GM12872 (cell line): ENCODE measurements at regions not wholly inside any gene's neighbourhood (a gene's known extent, or its start where the extent isn't known, plus 50 kb on each side); places are given as distances from the start of the nearest gene placed in this dataset.

Experiments used
- CTCF ChIP-seq: IDR thresholded peaks from 3 replicates; pipeline ENCODE4 v1.5.1; 2011; ENCODE audit warnings: low read depth, mild to moderate bottlenecking, low read length, moderate library complexity; ENCODE audit not compliant: insufficient read depth

GRCh38 chr14:65892315-65892714 lies 479.8 kb downstream of the FUT8 start:
- TF ChIP-seq CTCF, result no peak

- TF ChIP-seq CTCF, result no peak
Observed at GRCh38 chr14:65900164-65900563, 487.6 kb downstream of the FUT8 start.

GRCh38 chr14:65901595-65901994 lies 489.1 kb downstream of the FUT8 start:
- TF ChIP-seq CTCF, result no peak

GRCh38 chr14:65904988-65905387 lies 492.5 kb downstream of the FUT8 start:
- no peak for TF ChIP-seq CTCF

GRCh38 chr14:65906344-65906743 lies 493.8 kb downstream of the FUT8 start:
- no peak for TF ChIP-seq CTCF

GRCh38 chr14:65906948-65907347 lies 494.4 kb downstream of the FUT8 start:
- TF ChIP-seq CTCF, result no peak

GRCh38 chr14:65910108-65910786 lies 497.7 kb downstream of the FUT8 start:
- no peak for TF ChIP-seq CTCF
